Retinal pigment epithelial cell (primary cell): ENCODE measurements at regions not wholly inside any gene's neighbourhood (a gene's known extent, or its start where the extent isn't known, plus 50 kb on each side); places are given as distances from the start of the nearest gene placed in this dataset.
"Not testable (repeated sequence)": the region's sequence is repeated elsewhere in the genome, so short reads cannot be mapped to it uniquely, and the experiment has no call there.

ENCODE experiments used
- DNase-seq: peaks from one replicate; pipeline ENCODE4 v3.0.0-alpha.2; 2010; ENCODE audit warnings: low read depth
- H3K4me3 ChIP-seq: 2 replicates; pipeline ENCODE4 v1.5.1; 2011; ENCODE audit warnings: mild to moderate bottlenecking, low read length, control low read depth, moderate library complexity
- CTCF ChIP-seq: conservative IDR thresholded peaks from 2 replicates; pipeline ENCODE4 v1.5.1; 2011; ENCODE audit warnings: low read depth, low read length, control low read depth, inconsistent platforms

- no peak overlapping the region for H3K4me3 ChIP-seq
- DNase-seq: no peak
- no peak for TF ChIP-seq CTCF
Observed at GRCh38 chrX:95539041-95539440, 1145.6 kb upstream of the DIAPH2 start.

DNA sequence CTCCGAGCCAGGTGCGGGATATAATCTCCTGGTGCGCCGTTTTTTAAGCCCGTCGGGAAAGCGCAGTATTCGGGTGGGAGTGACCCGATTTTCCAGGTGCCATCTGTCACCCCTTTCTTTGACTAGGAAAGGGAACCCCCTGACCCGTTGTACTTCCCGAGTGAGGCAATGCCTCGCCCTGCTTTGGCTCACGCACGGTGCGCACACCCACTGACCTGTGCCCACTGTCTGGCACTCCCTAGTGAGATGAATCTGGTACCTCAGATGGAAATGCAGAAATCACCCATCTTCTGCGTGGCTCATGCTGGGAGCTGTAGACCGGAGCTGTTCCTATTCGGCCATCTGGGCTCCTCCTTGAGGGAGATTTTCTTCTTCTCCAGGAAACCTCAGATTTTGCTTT, 1135.1 kb upstream of the DIAPH2 start:
- H3K4me3 ChIP-seq, DNase-seq: not testable (repeated sequence)

DNA sequence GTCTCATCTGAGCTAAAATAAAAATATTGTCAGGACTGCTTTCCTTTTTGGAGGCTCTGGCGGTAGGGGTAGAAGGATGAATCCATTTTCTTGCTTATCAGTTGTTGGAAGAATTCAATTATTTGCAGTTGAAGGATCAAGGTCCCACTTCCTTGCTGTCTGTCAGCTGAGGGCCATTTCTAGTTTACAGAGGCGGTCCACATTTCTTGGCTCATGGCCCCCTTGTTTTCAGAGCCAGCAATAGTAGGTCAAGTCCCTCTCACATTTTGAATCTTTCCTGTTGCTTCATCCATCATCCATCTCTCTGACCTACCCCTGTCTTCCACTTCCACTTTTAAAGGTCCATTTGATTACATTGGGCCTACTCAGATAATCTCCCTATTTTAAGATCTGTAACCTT, 1099.3 kb upstream of the DIAPH2 start:
- H3K4me3 ChIP-seq: no peak overlapping the region
- TF ChIP-seq CTCF: no peak
- DNase-seq: no peak

DNA sequence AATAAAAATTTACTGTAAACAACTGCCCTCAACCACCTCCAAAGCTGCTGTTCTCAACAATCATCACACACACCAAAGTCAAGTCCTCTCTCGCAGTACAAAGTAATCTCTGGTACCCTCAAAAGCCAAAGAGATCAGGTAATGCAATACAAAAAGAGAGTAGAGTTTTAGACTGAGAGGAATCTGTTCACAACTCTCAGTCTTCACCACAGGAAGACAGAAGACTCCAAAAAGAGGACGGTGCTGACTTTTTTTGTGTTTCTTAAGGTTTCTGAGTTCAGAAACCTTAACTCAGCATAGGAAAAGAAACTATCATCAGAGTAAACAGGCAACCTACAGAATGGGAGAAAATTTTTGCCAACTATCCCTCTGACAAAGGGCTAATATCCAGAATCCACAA, 1072.3 kb upstream of the DIAPH2 start:
- H3K4me3 ChIP-seq: no peak overlapping the region
- no peak for TF ChIP-seq CTCF
- no peak for DNase-seq

- no peak for TF ChIP-seq CTCF
- DNase-seq: no peak
- no peak overlapping the region for H3K4me3 ChIP-seq
Observed at GRCh38 chrX:95622200-95622599, 1062.4 kb upstream of the DIAPH2 start.

DNA sequence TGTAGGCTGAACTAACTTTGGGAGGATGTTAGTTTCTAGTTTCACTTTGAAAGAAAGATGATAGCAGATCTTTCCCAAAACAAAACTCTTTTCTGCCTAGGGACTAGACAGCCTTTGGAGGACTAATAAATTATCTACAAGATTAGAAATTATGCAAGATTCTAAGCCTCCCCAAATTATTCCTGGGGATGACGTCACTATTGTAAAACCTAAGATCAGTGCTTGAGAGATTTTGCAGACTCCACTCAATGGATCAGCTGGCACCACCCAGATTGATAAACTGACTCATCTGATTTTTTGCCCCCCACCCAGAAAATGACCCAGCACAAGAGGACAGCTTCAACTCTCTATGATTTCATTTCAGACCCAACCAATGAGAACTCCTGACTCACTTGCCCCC, 1057.9 kb upstream of the DIAPH2 start:
- H3K4me3 ChIP-seq: no peak overlapping the region
- TF ChIP-seq CTCF: no peak
- no peak for DNase-seq

GRCh38 chrX:95628796-95629195, 1055.8 kb upstream of the DIAPH2 start:
- no peak for TF ChIP-seq CTCF
- DNase-seq: no peak
- H3K4me3 ChIP-seq: no peak overlapping the region

- no peak overlapping the region for H3K4me3 ChIP-seq
- no peak for DNase-seq
- TF ChIP-seq CTCF: no peak
Observed at GRCh38 chrX:95629737-95630136, 1054.9 kb upstream of the DIAPH2 start.
